Neuronal stem cell (in vitro differentiated cells): ENCODE measurements at regions not wholly inside any gene's neighbourhood (a gene's known extent, or its start where the extent isn't known, plus 50 kb on each side); places are given as distances from the start of the nearest gene placed in this dataset.
A peak's percentile ranks its signal among the peaks of the same experiment; 100 is the strongest.
"Not testable (repeated sequence)": the region's sequence is repeated elsewhere in the genome, so short reads cannot be mapped to it uniquely, and the experiment has no call there.

Experiments used
- DNase-seq: peaks from one replicate; pipeline ENCODE4 v3.0.0-alpha.2; 2013; ENCODE audit warnings: low spot score
- H2AFZ ChIP-seq: one replicate; pipeline ENCODE4 v1.6.1; 2013; ENCODE audit warnings: mild to moderate bottlenecking, low read length, inconsistent platforms
- H2AK5ac ChIP-seq: 2 replicates; pipeline ENCODE4 v1.6.1; 2013; ENCODE audit warnings: low read depth, mild to moderate bottlenecking, inconsistent platforms, low read length, moderate library complexity, mixed read lengths
- H2BK120ac ChIP-seq: 2 replicates; pipeline ENCODE4 v1.6.1; 2013; ENCODE audit warnings: low read depth, mild to moderate bottlenecking, inconsistent platforms, low read length, moderate library complexity, mixed read lengths
- H2BK12ac ChIP-seq: one replicate; pipeline ENCODE4 v1.6.1; 2013; ENCODE audit warnings: low read length, inconsistent platforms
- H2BK15ac ChIP-seq: 2 replicates; pipeline ENCODE4 v1.6.1; 2013; ENCODE audit warnings: mild to moderate bottlenecking, low read length, inconsistent platforms, mixed read lengths
- H2BK5ac ChIP-seq: one replicate; pipeline ENCODE4 v1.6.1; 2013; ENCODE audit warnings: inconsistent platforms, mild to moderate bottlenecking, low read length, moderate library complexity
- H3K14ac ChIP-seq: one replicate; pipeline ENCODE4 v1.6.1; 2013; ENCODE audit warnings: low read length, inconsistent platforms
- H3K18ac ChIP-seq: 2 replicates; pipeline ENCODE4 v1.6.1; 2013; ENCODE audit warnings: low read length, inconsistent platforms
- H3K23ac ChIP-seq: 2 replicates; pipeline ENCODE4 v1.6.1; 2013; ENCODE audit warnings: low read depth, mild to moderate bottlenecking, mixed read lengths, low read length, inconsistent platforms; ENCODE audit not compliant: poor library complexity
- H3K27ac ChIP-seq: replicated peaks from 3 replicates; pipeline ENCODE4 v1.5.1; 2013; ENCODE audit warnings: low read length, inconsistent platforms
- H3K27me3 ChIP-seq, 3 experiments: 2 replicates each; pipeline ENCODE4 v1.6.1; 2013; ENCODE audit warnings: low read length in 3 of 3, mild to moderate bottlenecking in 2 of 3, inconsistent platforms in 1 of 3, low read depth in 1 of 3, mixed read lengths in 1 of 3, moderate library complexity in 1 of 3; ENCODE audit not compliant: control insufficient read depth in 3 of 3, insufficient read depth in 3 of 3
- H3K36me3 ChIP-seq, 2 donors: replicated peaks in 1 of 2; 2 replicates each; pipeline ENCODE4 v1.6.1; 2013; ENCODE audit warnings: low read length in 2 of 2; ENCODE audit not compliant: control insufficient read depth in 2 of 2, insufficient read depth in 2 of 2
- H3K4ac ChIP-seq: 2 replicates; pipeline ENCODE4 v1.6.1; 2013; ENCODE audit warnings: inconsistent platforms, mild to moderate bottlenecking, low read length, moderate library complexity
- H3K4me1 ChIP-seq, 2 donors: 1 replicate in 1 of 2; 2 replicates in 1 of 2; pipeline ENCODE4 v1.6.1; 2013; ENCODE audit warnings: low read length in 2 of 2, low read depth in 1 of 2; ENCODE audit not compliant: control insufficient read depth in 2 of 2, insufficient read depth in 1 of 2
- H3K4me2 ChIP-seq: one replicate; pipeline ENCODE4 v1.6.1; 2013; ENCODE audit warnings: mild to moderate bottlenecking, low read length, inconsistent platforms; ENCODE audit not compliant: insufficient read depth, poor library complexity, severe bottlenecking
- H3K4me3 ChIP-seq, 2 donors: 2 replicates each; pipeline ENCODE4 v1.5.1; 2013; ENCODE audit warnings: low read length in 2 of 2, mild to moderate bottlenecking in 2 of 2, inconsistent platforms in 1 of 2, moderate library complexity in 1 of 2
- H3K79me1 ChIP-seq: one replicate; pipeline ENCODE4 v1.6.1; 2013; ENCODE audit warnings: low read depth, mild to moderate bottlenecking, inconsistent platforms, low read length, moderate library complexity
- H3K9ac ChIP-seq: one replicate; pipeline ENCODE4 v1.6.1; 2013; ENCODE audit warnings: mild to moderate bottlenecking, low read depth, low read length, inconsistent platforms; ENCODE audit not compliant: poor library complexity
- H3K9me3 ChIP-seq, 2 donors: replicated peaks in 1 of 2; 2 replicates each; pipeline versions ENCODE3 to v1.6.1; 2013; ENCODE audit warnings: low read length in 2 of 2, mild to moderate bottlenecking in 2 of 2, inconsistent platforms in 1 of 2, low read depth in 1 of 2, mixed read lengths in 1 of 2, moderate library complexity in 1 of 2; ENCODE audit not compliant: control insufficient read depth in 2 of 2, insufficient read depth in 1 of 2
- H4K8ac ChIP-seq: one replicate; pipeline ENCODE4 v1.6.1; 2013; ENCODE audit warnings: low read depth, mild to moderate bottlenecking, inconsistent platforms, low read length, moderate library complexity
- H4K91ac ChIP-seq: one replicate; pipeline ENCODE4 v1.6.1; 2013; ENCODE audit warnings: low read length, low read depth, mild to moderate bottlenecking, inconsistent platforms; ENCODE audit not compliant: poor library complexity
- WGBS, 2 donors: extraction: QIAGEN DNeasy Blood & Tissue Kit; methylation state at CpG; one replicate each; pipeline ENCODE4 v1.1.7; 2013; ENCODE audit warnings: missing lambda C conversion rate in 2 of 2, mixed read lengths in 1 of 2; ENCODE audit not compliant: insufficient read length in 2 of 2, insufficient replicate concordance in 1 of 2; ENCODE audit errors: extremely low coverage in 2 of 2; 5-methylcytosine and 5-hydroxymethylcytosine counted together

- no peak overlapping the region for H4K8ac ChIP-seq
- no peak overlapping the region for H3K18ac ChIP-seq
- DNase-seq = no peak
- no peaks in the 10 kb centered on the region for H3K36me3 ChIP-seq
- H3K4me1 ChIP-seq = no peaks in the 10 kb centered on the region
- peaks cover 0 to 2% of the 10 kb centered on the region in 2 donors for H3K9me3 ChIP-seq
- peak overlapping the region; percentile 87 for H2BK15ac ChIP-seq
- H3K14ac ChIP-seq = peak overlapping the region; percentile 84
- H2BK120ac ChIP-seq = no peak overlapping the region
- no peak overlapping the region for H2AFZ ChIP-seq
- no peaks in the 10 kb centered on the region for H3K27me3 ChIP-seq
- no peak overlapping the region for H3K4ac ChIP-seq
- H3K23ac ChIP-seq = no peak overlapping the region
- H3K4me2 ChIP-seq = no peak overlapping the region
- no peak overlapping the region for H4K91ac ChIP-seq
- no peaks in the 10 kb centered on the region for H3K79me1 ChIP-seq
- H2BK5ac ChIP-seq = peak overlapping the region; percentile 35
- H3K27ac ChIP-seq = no peak overlapping the region
- H3K4me3 ChIP-seq = no peak overlapping the region
- no peak overlapping the region for H3K9ac ChIP-seq
- no peak overlapping the region for H2AK5ac ChIP-seq
- H2BK12ac ChIP-seq = no peak overlapping the region
These were observed 72.7 kb downstream of the GPR85 start for GRCh38 chr7:113013761-113014449.

GRCh38 chr7:113012862-113013261 is 73.8 kb downstream of the GPR85 start:
- H3K4me3 ChIP-seq, H3K18ac ChIP-seq, H3K4me2 ChIP-seq, H2AK5ac ChIP-seq, H3K9ac ChIP-seq, H2BK12ac ChIP-seq, H3K79me1 ChIP-seq, H4K8ac ChIP-seq, H2BK120ac ChIP-seq, H2AFZ ChIP-seq, H3K9me3 ChIP-seq, H3K23ac ChIP-seq, H3K4me1 ChIP-seq, DNase-seq, H2BK15ac ChIP-seq, H3K27ac ChIP-seq, H4K91ac ChIP-seq, H3K4ac ChIP-seq, H3K14ac ChIP-seq, H3K27me3 ChIP-seq, H3K36me3 ChIP-seq, H2BK5ac ChIP-seq: not testable (repeated sequence)
- no CpG with 5 or more reads among the region's 1 CpG for WGBS, 2 donors

GRCh38 chr7:113010377-113010776 is 76.2 kb downstream of the GPR85 start:
- Histone ChIP-seq H4K91ac (no peak overlapping the region), H3K27me3 (no peaks in the 10 kb centered on the region), H4K8ac (no peak overlapping the region), H2BK5ac (no peak overlapping the region), H3K18ac (no peak overlapping the region), H3K14ac (no peak overlapping the region), H3K9me3 (peaks cover 0 to 2% of the 10 kb centered on the region in 2 donors), H3K79me1 (no peaks in the 10 kb centered on the region), H3K36me3 (no peaks in the 10 kb centered on the region), H2BK15ac (no peak overlapping the region), H2BK12ac (no peak overlapping the region), H2BK120ac (no peak overlapping the region), H3K27ac (no peak overlapping the region), H2AFZ (no peak overlapping the region), H2AK5ac (no peak overlapping the region), H3K4me3 (no peak overlapping the region), H3K23ac (no peak overlapping the region), H3K4me1 (no peaks in the 10 kb centered on the region), H3K9ac (no peak overlapping the region), H3K4ac (no peak overlapping the region), H3K4me2 (no peak overlapping the region)
- no peak for DNase-seq

GRCh38 chr7:113008755-113009154 is 77.9 kb downstream of the GPR85 start:
- Histone ChIP-seq H3K27me3 (no peaks in the 10 kb centered on the region), H3K79me1 (no peaks in the 10 kb centered on the region), H3K27ac (no peak overlapping the region), H3K4me2 (no peak overlapping the region), H3K9ac (no peak overlapping the region), H3K14ac (no peak overlapping the region), H3K4me1 (no peaks in the 10 kb centered on the region), H3K9me3 (no peaks in the 10 kb centered on the region), H3K4ac (no peak overlapping the region), H2AFZ (no peak overlapping the region), H4K8ac (no peak overlapping the region), H3K36me3 (no peaks in the 10 kb centered on the region), H3K18ac (no peak overlapping the region), H2BK5ac (no peak overlapping the region), H2BK15ac (no peak overlapping the region), H2AK5ac (no peak overlapping the region), H4K91ac (no peak overlapping the region), H2BK12ac (no peak overlapping the region), H3K23ac (no peak overlapping the region), H2BK120ac (no peak overlapping the region), H3K4me3 (no peak overlapping the region)
- WGBS, 2 donors = no CpG with 5 or more reads among the region's 5 CpGs
- no peak for DNase-seq
